GM21390 (cell line): ENCODE measurements at regions not wholly inside any gene's neighbourhood (a gene's known extent, or its start where the extent isn't known, plus 50 kb on each side); places are given as distances from the start of the nearest gene placed in this dataset.

Experiments
- ATAC-seq: cut with Tn5 transposase; IDR thresholded peaks from one replicate; pipeline ENCODE4 v1.9.1; 2021; ENCODE audit not compliant: unreplicated experiment

GRCh38 chr1:90782046-90782445, 64.9 kb upstream of the BARHL2 start:
- ATAC-seq, result no peak

- ATAC-seq, result no peak
Observed at GRCh38 chr1:90781534-90781933, 64.4 kb upstream of the BARHL2 start.

GRCh38 chr1:90780981-90781380, 63.9 kb upstream of the BARHL2 start:
- ATAC-seq, result no peak

DNA sequence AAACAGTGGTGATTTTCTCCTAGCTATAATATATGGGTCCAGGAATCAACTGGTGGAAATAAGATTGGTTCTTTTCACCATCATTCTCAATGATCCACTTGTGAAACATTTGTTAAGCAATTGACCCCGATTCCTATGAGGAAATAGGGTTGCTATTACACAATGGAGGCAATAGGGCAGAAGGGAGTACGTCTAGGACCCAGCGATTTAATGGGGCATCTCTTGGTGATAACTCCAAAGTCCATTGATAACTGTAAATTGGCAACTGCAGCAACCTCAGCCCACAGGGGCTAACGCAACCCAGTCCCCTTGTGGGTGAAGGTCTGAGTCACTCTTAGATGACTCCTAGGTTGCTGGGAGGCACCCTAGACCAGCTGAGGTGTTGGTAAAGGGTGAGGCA, 62.5 kb upstream of the BARHL2 start:
- ATAC-seq, result no peak

DNA sequence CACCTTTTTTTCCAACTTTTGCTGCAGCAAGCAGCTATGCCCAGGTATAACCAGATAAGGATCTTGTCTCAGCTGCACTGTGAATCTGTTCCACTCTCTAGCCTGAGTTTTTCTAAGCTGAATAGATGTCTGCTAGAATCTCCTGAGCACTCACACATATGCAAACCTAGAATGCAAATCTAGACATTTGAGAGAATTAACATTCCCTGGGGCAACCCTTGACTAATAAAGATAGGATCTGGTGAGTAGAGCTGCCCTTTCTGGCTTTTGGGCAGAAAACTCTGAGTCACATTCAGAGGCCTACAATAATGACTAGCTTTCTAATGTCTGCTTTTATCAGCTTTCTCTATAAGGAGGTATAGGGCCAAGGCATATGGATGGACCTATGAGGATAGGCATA, 61.4 kb upstream of the BARHL2 start:
- no peak for ATAC-seq

GRCh38 chr1:90773812-90774211, 56.7 kb upstream of the BARHL2 start:
- ATAC-seq, result no peak

DNA sequence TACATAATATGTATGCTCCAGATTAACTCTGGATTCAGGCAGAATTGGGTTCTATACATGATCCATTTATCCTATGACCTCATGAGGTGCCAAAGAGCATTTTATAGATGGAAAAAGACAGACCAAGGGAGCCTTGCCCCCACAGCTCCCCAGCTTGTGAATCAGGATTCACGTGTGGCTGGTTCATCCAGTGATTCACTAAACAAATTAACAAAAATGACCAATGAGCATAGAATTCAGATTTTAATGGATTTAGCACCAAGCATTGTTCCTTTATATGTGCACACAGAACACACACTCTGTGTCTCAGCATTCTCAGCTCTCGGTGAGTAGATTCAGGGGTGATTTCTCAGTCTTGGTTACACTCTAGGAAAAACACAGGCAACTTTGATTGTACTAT, 51.7 kb upstream of the BARHL2 start:
- ATAC-seq, result no peak

DNA sequence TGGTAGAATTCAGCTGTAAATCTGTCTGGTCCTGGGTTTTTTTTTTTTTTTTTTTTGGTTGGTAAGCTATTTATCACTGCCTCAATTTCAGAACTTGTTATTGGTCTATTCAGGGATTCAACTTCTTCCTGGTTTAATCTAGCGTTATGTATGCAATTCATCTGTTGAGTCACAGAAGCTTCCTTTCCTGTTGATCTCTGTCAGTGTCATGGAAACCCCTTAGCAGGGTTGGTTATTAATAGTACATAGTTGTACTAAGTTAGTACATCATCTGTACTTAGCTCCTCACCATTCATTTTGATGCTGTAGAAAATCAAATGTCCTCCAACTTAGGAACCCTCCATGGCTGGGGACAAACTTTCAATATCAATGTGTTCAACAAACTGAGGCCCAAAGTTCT, 51.0 kb upstream of the BARHL2 start:
- ATAC-seq, result no peak
